SK-N-SH treated with all-trans-retinoic acid at 6 μM for 48 hours (cell line): ENCODE measurements at regions not wholly inside any gene's neighbourhood (a gene's known extent, or its start where the extent isn't known, plus 50 kb on each side); places are given as distances from the start of the nearest gene placed in this dataset.

Source experiments
- ATAC-seq: fragments of 200-7000 bp; cut with Tn5 transposase; 3 replicates; pipeline ENCODE4 v1.9.1; 2020; ENCODE audit warnings: mild to moderate bottlenecking, moderate library complexity
- ARNTL ChIP-seq: fragments of 450-650 bp; formaldehyde crosslinking; IDR thresholded peaks from 2 replicates; pipeline ENCODE4 v1.5.0; 2020; ENCODE audit warnings: low read depth, mild to moderate bottlenecking, moderate library complexity, borderline replicate concordance
- BACH2 ChIP-seq: fragments of 250-450 bp; sonication (Bioruptor Pico); IDR thresholded peaks from 2 replicates; pipeline ENCODE4 v1.9.0; 2021; ENCODE audit warnings: mild to moderate bottlenecking, borderline replicate concordance
- CSDC2 ChIP-seq: fragments of 250-450 bp; sonication (Bioruptor Pico); IDR thresholded peaks from 2 replicates; pipeline ENCODE4 v1.5.0; 2020; ENCODE audit warnings: mild to moderate bottlenecking, moderate library complexity
- ESRRG ChIP-seq: fragments of 250-450 bp; sonication (Bioruptor Pico); IDR thresholded peaks from 2 replicates; pipeline ENCODE4 v1.6.1; 2021; ENCODE audit warnings: mild to moderate bottlenecking
- GLIS3 ChIP-seq: fragments of 250-450 bp; sonication (Bioruptor Pico); IDR thresholded peaks from 2 replicates; pipeline ENCODE4 v1.5.0; 2020; ENCODE audit warnings: mild to moderate bottlenecking, moderate library complexity
- ISL1 ChIP-seq: fragments of 250-450 bp; sonication (Bioruptor Pico); IDR thresholded peaks from 2 replicates; pipeline ENCODE4 v2.1.2; 2022; ENCODE audit warnings: mild to moderate bottlenecking, moderate library complexity
- PPARA ChIP-seq: fragments of 250-450 bp; sonication (Bioruptor Pico); IDR thresholded peaks from 2 replicates; pipeline ENCODE4 v1.5.0; 2020; ENCODE audit warnings: mild to moderate bottlenecking, borderline replicate concordance
- RARB ChIP-seq: fragments of 250-450 bp; sonication (Bioruptor Pico); IDR thresholded peaks from 2 replicates; pipeline ENCODE4 v1.8.0; 2021; ENCODE audit warnings: mild to moderate bottlenecking, moderate library complexity
- SNAI2 ChIP-seq: fragments of 250-450 bp; sonication (Bioruptor Pico); IDR thresholded peaks from 2 replicates; pipeline ENCODE4 v1.5.0; 2020; ENCODE audit warnings: mild to moderate bottlenecking, moderate library complexity
- TCF4 ChIP-seq: fragments of 250-450 bp; sonication (Bioruptor Pico); IDR thresholded peaks from 2 replicates; pipeline ENCODE4 v1.8.0; 2021; ENCODE audit warnings: mild to moderate bottlenecking, moderate library complexity, borderline replicate concordance
- TOX ChIP-seq: fragments of 250-450 bp; sonication (Bioruptor Pico); IDR thresholded peaks from 2 replicates; pipeline ENCODE4 v1.8.0; 2021; ENCODE audit warnings: mild to moderate bottlenecking, moderate library complexity, borderline replicate concordance
- ZC3H10 ChIP-seq: fragments of 250-450 bp; sonication (Bioruptor Pico); IDR thresholded peaks from 2 replicates; pipeline ENCODE4 v1.5.1; 2021; ENCODE audit warnings: mild to moderate bottlenecking, moderate library complexity
- ZFP3 ChIP-seq: fragments of 250-450 bp; sonication (Bioruptor Pico); IDR thresholded peaks from 2 replicates; pipeline ENCODE4 v1.5.0; 2020; ENCODE audit warnings: mild to moderate bottlenecking, moderate library complexity
- ZFP30 ChIP-seq: fragments of 450-650 bp; formaldehyde crosslinking; IDR thresholded peaks from 2 replicates; pipeline ENCODE4 v1.5.0; 2022; ENCODE audit warnings: mild to moderate bottlenecking, moderate library complexity
- ZNF565 ChIP-seq: fragments of 450-650 bp; formaldehyde crosslinking; conservative IDR thresholded peaks from 2 replicates; pipeline ENCODE4 v1.5.0; 2020; ENCODE audit warnings: low read depth, mild to moderate bottlenecking, moderate library complexity
- ZNF70 ChIP-seq: fragments of 450-650 bp; formaldehyde crosslinking; IDR thresholded peaks from 2 replicates; pipeline ENCODE4 v1.5.0; 2020; ENCODE audit warnings: mild to moderate bottlenecking, moderate library complexity
- TF ChIP-seq, protein P1 (sequence below): fragments of 250-450 bp; sonication (Bioruptor Pico); IDR thresholded peaks from 2 replicates; pipeline ENCODE4 v1.8.0; 2021; ENCODE audit warnings: low read depth, mild to moderate bottlenecking, moderate library complexity, borderline replicate concordance
- TF ChIP-seq, protein P2 (sequence below): fragments of 250-450 bp; sonication (Bioruptor Pico); IDR thresholded peaks from 2 replicates; pipeline ENCODE4 v1.5.1; 2021; ENCODE audit warnings: mild to moderate bottlenecking, moderate library complexity
- TF ChIP-seq, protein P3 (sequence below): fragments of 250-450 bp; sonication (Bioruptor Pico); IDR thresholded peaks from 2 replicates; pipeline ENCODE4 v1.5.1; 2020; ENCODE audit warnings: low read depth, mild to moderate bottlenecking, moderate library complexity
- TF ChIP-seq, protein P4 (sequence below): fragments of 250-450 bp; sonication (Bioruptor Pico); IDR thresholded peaks from 2 replicates; pipeline ENCODE4 v1.5.0; 2020; ENCODE audit warnings: mild to moderate bottlenecking, moderate library complexity
- TF ChIP-seq, protein P5 (sequence below): fragments of 250-450 bp; sonication (Bioruptor Pico); IDR thresholded peaks from 2 replicates; pipeline ENCODE4 v1.8.0; 2020; ENCODE audit warnings: mild to moderate bottlenecking, moderate library complexity, borderline replicate concordance

DNA sequence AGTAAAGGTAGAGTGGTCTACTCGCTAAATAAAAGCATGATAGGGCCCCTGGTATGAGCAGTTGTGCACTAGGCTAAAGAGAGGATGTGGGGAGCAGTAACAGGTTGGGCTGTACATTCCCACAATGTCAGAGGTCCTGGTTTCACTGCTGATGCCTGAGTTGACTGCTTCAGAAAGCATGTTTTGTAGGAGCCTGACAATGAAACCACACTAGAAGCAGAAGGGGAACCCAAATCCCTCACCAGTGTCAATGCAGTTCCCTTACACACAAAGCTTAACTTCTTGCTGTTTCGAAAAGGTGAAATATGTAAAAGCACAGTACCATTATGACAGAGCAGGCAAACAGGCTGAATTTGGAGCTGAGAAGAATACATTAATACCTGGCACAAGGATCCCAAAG lies 291.7 kb upstream of the KYNU start (continued):
- TF ChIP-seq BACH2 (CRISPR knock-in tag) (no peak), ZC3H10 (CRISPR knock-in tag) (no peak), GLIS3 (no peak), ZNF70 (CRISPR knock-in tag) (no peak), CSDC2 (CRISPR knock-in tag) (no peak)

DNA sequence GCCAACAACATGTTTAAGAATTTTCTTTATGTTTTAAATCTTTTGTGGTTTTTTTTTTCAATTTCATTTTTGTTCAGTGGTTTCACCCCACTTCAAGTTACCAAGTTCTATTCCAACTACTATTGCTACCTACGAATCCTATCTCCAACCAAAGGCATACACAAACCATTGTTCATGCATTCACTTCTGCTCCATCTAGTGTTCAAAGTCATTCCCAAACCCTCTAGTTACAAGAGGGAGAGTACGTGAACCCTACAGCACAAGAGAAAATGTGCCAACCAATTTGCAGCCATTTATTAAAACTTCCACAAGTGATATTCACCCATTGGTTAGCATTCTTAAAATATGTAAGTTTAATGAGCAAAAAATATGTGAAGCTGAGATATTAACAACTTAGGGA lies 295.1 kb upstream of the KYNU start:
- TF ChIP-seq PPARA (CRISPR knock-in tag) (no peak), BACH2 (CRISPR knock-in tag) (no peak), ZNF70 (CRISPR knock-in tag) (no peak), GLIS3 (no peak), ZFP30 (CRISPR knock-in tag) (no peak), ESRRG (CRISPR knock-in tag) (no peak), RARB (no peak), ISL1 (CRISPR knock-in tag) (no peak), ZNF565 (no peak), SNAI2 (no peak), ZC3H10 (CRISPR knock-in tag) (no peak), ARNTL (CRISPR knock-in tag) (no peak), TOX (CRISPR knock-in tag) (no peak), TCF4 (CRISPR knock-in tag) (no peak), CSDC2 (CRISPR knock-in tag) (no peak), ZFP3 (CRISPR knock-in tag) (no peak)
- TF ChIP-seq, protein P1, sequence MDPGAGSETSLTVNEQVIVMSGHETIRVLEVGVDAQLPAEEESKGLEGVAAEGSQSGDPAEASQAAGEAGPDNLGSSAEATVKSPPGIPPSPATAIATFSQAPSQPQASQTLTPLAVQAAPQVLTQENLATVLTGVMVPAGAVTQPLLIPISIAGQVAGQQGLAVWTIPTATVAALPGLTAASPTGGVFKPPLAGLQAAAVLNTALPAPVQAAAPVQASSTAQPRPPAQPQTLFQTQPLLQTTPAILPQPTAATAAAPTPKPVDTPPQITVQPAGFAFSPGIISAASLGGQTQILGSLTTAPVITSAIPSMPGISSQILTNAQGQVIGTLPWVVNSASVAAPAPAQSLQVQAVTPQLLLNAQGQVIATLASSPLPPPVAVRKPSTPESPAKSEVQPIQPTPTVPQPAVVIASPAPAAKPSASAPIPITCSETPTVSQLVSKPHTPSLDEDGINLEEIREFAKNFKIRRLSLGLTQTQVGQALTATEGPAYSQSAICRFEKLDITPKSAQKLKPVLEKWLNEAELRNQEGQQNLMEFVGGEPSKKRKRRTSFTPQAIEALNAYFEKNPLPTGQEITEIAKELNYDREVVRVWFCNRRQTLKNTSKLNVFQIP, result no peak
- TF ChIP-seq, protein P2, sequence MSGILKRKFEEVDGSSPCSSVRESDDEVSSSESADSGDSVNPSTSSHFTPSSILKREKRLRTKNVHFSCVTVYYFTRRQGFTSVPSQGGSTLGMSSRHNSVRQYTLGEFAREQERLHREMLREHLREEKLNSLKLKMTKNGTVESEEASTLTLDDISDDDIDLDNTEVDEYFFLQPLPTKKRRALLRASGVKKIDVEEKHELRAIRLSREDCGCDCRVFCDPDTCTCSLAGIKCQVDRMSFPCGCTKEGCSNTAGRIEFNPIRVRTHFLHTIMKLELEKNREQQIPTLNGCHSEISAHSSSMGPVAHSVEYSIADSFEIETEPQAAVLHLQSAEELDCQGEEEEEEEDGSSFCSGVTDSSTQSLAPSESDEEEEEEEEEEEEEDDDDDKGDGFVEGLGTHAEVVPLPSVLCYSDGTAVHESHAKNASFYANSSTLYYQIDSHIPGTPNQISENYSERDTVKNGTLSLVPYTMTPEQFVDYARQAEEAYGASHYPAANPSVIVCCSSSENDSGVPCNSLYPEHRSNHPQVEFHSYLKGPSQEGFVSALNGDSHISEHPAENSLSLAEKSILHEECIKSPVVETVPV, result no peak
- TF ChIP-seq, protein P3, sequence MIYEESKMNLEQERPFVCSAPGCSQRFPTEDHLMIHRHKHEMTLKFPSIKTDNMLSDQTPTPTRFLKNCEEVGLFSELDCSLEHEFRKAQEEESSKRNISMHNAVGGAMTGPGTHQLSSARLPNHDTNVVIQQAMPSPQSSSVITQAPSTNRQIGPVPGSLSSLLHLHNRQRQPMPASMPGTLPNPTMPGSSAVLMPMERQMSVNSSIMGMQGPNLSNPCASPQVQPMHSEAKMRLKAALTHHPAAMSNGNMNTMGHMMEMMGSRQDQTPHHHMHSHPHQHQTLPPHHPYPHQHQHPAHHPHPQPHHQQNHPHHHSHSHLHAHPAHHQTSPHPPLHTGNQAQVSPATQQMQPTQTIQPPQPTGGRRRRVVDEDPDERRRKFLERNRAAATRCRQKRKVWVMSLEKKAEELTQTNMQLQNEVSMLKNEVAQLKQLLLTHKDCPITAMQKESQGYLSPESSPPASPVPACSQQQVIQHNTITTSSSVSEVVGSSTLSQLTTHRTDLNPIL (CRISPR knock-in tag), result no peak
- TF ChIP-seq, protein P4, sequence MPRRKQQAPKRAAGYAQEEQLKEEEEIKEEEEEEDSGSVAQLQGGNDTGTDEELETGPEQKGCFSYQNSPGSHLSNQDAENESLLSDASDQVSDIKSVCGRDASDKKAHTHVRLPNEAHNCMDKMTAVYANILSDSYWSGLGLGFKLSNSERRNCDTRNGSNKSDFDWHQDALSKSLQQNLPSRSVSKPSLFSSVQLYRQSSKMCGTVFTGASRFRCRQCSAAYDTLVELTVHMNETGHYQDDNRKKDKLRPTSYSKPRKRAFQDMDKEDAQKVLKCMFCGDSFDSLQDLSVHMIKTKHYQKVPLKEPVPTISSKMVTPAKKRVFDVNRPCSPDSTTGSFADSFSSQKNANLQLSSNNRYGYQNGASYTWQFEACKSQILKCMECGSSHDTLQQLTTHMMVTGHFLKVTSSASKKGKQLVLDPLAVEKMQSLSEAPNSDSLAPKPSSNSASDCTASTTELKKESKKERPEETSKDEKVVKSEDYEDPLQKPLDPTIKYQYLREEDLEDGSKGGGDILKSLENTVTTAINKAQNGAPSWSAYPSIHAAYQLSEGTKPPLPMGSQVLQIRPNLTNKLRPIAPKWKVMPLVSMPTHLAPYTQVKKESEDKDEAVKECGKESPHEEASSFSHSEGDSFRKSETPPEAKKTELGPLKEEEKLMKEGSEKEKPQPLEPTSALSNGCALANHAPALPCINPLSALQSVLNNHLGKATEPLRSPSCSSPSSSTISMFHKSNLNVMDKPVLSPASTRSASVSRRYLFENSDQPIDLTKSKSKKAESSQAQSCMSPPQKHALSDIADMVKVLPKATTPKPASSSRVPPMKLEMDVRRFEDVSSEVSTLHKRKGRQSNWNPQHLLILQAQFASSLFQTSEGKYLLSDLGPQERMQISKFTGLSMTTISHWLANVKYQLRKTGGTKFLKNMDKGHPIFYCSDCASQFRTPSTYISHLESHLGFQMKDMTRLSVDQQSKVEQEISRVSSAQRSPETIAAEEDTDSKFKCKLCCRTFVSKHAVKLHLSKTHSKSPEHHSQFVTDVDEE, result no peak
- peak; percentile 61; the same call in 2 of the 3 replicates for ATAC-seq

DNA sequence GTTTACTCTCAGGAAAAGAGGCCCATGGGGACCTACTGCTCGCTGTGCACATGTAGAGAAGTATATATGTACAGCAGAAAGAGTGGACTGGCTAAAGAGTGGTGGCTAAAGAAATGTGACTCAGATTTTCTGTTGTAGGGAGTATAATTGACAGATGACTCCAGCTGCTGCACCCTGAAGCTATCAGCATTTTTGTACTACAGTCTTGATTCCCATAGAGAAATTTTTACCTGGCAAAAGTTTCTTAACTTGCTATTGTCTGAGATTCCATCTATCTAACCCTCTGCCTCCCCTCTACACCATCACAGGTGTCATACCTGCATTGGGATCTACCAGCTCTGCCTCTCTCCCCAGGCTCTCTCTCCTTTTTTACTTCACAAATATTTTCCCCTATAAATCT lies 296.0 kb upstream of the KYNU start:
- ATAC-seq, result no peak
- no peak for TF ChIP-seq CSDC2 (CRISPR knock-in tag)
- no peak for TF ChIP-seq TOX (CRISPR knock-in tag)
- TF ChIP-seq, protein P4, result no peak
- TF ChIP-seq ZFP3 (CRISPR knock-in tag), result no peak
- no peak for TF ChIP-seq BACH2 (CRISPR knock-in tag)
- TF ChIP-seq, protein P5, sequence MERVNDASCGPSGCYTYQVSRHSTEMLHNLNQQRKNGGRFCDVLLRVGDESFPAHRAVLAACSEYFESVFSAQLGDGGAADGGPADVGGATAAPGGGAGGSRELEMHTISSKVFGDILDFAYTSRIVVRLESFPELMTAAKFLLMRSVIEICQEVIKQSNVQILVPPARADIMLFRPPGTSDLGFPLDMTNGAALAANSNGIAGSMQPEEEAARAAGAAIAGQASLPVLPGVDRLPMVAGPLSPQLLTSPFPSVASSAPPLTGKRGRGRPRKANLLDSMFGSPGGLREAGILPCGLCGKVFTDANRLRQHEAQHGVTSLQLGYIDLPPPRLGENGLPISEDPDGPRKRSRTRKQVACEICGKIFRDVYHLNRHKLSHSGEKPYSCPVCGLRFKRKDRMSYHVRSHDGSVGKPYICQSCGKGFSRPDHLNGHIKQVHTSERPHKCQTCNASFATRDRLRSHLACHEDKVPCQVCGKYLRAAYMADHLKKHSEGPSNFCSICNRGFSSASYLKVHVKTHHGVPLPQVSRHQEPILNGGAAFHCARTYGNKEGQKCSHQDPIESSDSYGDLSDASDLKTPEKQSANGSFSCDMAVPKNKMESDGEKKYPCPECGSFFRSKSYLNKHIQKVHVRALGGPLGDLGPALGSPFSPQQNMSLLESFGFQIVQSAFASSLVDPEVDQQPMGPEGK (CRISPR knock-in tag), result no peak
- no peak for TF ChIP-seq PPARA (CRISPR knock-in tag)
- no peak for TF ChIP-seq ZFP30 (CRISPR knock-in tag)
- TF ChIP-seq RARB, result no peak
- TF ChIP-seq ZNF565, result no peak
- TF ChIP-seq, protein P1, result no peak
